C4-2B (cell line): ENCODE measurements at regions not wholly inside any gene's neighbourhood (a gene's known extent, or its start where the extent isn't known, plus 50 kb on each side); places are given as distances from the start of the nearest gene placed in this dataset.

Experiments
- H3K27ac ChIP-seq: fragments of 450-650 bp; 2 replicates; pipeline ENCODE4 v1.5.1; 2017
- ZFX ChIP-seq: fragments of 450-650 bp; IDR thresholded peaks from 2 replicates; pipeline ENCODE4 v1.6.1; 2017
- TF ChIP-seq, protein P1 (sequence below): fragments of 450-650 bp; conservative IDR thresholded peaks from 2 replicates; pipeline ENCODE4 v1.5.1; 2017; ENCODE audit warnings: mild to moderate bottlenecking

DNA sequence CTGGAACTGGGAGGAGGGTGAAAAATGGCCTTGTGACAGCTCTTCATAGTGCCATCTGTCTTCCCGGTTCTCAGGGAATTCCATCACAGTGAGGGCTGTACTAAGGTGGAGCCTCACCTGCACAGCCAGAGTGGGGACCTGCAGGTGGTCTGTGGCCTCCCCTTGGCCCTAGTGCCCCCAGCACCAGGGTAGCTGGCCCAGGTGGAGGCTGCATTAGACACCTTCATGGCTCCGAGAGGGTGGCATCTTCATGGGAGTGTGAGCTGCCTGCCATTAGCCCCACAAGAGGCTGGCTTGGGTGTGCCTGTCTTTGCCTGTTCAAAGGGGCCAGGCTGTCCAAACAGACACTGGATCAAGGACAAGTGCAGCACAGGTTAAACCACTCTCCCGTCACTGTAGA, 95.5 kb upstream of the PRR23E start:
- H3K27ac ChIP-seq: no peak overlapping the region

DNA sequence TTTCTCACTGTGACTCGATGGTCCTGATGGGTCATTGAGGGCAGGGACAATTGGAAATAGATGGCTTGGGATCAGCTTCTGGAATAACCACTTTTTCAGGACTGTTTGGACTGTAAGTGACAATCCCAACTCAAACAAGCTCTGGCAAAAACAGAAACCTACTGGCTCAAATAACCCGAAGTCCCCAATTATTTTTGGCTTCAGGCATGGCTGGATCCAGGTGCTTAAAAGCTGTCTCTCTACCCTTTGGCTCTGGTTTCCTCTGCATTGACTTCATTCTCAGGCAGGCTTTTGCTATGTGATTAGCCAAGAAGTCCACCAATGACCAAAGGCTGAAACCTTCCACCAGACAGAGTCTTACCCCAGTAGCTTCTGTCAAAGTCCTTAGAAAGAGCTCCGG, 92.9 kb upstream of the PRR23E start:
- no peak for TF ChIP-seq ZFX
- TF ChIP-seq, protein P1, sequence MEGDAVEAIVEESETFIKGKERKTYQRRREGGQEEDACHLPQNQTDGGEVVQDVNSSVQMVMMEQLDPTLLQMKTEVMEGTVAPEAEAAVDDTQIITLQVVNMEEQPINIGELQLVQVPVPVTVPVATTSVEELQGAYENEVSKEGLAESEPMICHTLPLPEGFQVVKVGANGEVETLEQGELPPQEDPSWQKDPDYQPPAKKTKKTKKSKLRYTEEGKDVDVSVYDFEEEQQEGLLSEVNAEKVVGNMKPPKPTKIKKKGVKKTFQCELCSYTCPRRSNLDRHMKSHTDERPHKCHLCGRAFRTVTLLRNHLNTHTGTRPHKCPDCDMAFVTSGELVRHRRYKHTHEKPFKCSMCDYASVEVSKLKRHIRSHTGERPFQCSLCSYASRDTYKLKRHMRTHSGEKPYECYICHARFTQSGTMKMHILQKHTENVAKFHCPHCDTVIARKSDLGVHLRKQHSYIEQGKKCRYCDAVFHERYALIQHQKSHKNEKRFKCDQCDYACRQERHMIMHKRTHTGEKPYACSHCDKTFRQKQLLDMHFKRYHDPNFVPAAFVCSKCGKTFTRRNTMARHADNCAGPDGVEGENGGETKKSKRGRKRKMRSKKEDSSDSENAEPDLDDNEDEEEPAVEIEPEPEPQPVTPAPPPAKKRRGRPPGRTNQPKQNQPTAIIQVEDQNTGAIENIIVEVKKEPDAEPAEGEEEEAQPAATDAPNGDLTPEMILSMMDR: no peak
- no peak overlapping the region for H3K27ac ChIP-seq

More for the DNA sequence above, 95.5 kb upstream of the PRR23E start:
- no peak for TF ChIP-seq ZFX
- TF ChIP-seq, protein P1: no peak

DNA sequence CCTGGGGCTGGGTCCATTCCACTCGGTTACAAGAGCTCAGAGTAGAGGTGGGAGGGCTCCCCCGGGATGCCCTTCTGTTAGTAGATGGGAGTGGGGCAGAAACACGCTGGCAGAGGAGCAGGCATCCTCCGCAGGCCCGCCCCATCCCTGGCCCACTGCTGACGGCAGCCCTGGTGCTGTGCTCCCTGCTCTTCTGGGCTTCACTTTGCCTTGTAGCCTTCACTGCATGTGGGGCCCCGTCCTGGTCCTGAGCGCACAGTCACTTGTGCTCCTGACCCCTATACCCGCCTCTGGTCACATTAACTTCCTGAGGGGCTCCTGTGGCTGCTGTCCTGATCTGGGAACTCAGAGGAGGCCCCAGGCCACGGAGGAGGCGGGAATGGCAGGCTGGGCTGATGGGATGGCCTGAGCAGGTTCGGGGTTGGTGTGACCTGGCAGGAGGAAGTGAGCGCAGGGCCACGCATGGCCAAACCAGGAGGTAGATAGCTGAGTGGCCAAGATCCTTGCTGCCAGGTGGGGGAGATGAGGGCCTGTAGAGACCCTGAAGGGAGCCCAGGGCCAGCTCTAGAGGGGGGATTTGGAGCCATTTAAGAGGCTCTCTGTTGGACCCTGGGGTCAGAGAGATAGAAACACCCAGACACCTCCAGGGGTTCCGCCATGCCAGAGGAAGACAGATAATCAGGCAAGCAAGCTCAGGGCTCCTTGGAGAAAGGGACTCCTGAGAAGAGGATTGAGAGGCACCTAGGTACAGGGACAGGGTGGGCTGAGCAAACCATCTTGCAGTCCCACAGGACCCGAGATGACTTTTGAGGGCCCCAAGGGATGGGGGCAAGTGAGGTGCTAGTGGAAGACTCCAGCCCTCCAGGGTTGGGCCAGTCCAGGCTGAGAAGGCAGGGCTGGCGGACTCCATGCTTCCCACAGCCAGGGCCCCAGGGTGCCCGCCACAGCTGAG, 92.2 kb upstream of the PRR23E start:
- TF ChIP-seq ZFX: no peak
- TF ChIP-seq, protein P1: no peak
- no peak overlapping the region for H3K27ac ChIP-seq

DNA sequence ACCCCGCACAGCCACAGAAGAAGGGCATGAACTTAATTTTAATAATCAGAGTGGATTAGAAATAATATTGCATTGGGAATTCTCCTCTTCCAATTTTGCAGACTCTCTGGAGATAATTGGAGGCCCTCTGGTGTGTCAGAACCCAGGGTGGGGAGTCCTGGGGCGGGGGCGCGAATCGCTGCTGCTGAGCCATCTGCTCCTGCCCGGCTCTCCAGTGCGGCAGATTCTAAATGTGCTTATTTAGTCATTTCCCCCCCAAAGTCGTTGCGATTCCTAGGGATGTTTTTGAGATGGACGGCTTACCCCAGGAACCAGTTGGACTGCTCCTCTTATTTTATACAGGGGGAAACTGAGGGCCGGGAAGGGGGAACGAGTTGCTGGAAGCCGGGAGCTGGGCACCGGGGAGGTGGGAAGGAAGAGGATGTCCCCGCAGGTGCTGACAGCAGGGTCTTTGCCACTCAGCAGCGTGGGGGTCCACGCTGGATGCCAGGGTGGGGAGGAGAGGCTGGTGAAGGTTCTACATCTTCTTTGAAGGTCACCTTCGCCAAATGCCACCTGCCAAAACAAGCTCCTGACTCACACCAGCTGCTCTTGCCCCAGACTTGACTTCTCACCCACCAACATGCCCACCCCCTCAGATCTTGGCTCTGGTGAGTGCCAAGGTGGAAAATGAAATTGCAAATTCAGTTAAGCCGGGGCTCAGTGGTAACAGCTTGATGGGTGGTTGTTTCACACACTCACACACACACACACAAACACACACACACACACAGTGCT, 91.3 kb upstream of the PRR23E start:
- TF ChIP-seq, protein P1: no peak
- no peak for TF ChIP-seq ZFX
- no peak overlapping the region for H3K27ac ChIP-seq

DNA sequence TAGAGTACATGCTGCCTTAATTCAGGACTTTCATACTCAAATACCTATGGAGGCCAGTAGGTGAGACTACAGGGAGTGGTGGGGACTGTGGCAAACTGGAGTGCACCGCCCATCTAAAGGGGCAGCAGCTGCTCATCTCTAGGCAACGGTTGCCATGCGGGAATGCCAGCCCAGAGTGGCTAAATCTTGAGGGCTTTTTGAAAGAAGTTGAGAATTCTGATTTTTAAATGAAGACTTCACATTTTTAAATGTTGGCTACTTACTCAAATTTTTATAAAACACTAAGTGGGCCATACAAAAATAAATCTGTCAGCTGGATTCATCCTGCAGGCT, 90.8 kb upstream of the PRR23E start:
- no peak overlapping the region for H3K27ac ChIP-seq
- no peak for TF ChIP-seq ZFX
- TF ChIP-seq, protein P1: no peak

DNA sequence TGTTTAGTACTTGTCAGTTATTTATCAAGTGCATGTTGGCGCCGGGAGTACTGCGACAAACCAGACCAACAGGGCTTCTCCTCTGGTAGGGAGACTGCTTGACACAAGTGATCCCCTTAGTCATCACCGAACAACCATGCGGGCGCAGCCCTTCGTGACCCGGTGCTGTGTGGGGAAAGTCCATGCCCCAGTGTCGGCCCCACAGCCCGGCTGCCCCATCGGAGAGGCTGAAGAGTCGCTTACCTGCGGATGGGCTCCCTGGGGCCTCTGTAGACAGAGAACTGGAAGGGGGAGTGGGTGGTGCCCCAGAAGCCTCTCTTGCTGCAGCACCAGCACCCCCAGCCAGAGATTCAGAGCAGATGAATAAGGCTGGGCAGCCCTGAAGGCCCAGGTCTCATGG, 90.3 kb upstream of the PRR23E start:
- TF ChIP-seq ZFX: no peak
- TF ChIP-seq, protein P1: no peak
- no peak overlapping the region for H3K27ac ChIP-seq

DNA sequence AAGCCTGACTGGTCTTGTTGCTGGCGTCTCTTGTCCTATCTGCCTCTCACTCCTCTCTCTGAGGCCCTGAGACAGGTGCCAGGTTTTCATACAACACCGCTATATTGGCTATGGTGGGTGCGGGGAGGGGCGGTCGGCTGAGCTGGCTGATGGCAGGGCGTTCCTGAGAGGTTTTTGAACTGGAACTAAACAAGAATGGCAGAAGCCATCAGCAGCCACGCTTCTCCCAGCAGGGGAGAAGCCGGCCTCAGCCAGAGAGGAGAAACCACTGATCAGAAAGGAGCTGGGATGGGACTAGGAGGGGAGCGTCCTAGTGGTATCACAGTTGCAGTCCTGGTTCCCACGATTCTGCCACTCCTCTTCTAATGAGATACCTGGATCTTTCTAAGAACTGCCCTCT, 89.9 kb upstream of the PRR23E start:
- TF ChIP-seq, protein P1: no peak
- TF ChIP-seq ZFX: no peak
- H3K27ac ChIP-seq: no peak overlapping the region
